ENCODE measurements at regions not wholly inside any gene's neighbourhood (a gene's known extent, or its start where the extent isn't known, plus 50 kb on each side); places are given as distances from the start of the nearest gene placed in this dataset.
"Not testable (repeated sequence)": the region's sequence is repeated elsewhere in the genome, so short reads cannot be mapped to it uniquely, and the experiment has no call there.

DNA sequence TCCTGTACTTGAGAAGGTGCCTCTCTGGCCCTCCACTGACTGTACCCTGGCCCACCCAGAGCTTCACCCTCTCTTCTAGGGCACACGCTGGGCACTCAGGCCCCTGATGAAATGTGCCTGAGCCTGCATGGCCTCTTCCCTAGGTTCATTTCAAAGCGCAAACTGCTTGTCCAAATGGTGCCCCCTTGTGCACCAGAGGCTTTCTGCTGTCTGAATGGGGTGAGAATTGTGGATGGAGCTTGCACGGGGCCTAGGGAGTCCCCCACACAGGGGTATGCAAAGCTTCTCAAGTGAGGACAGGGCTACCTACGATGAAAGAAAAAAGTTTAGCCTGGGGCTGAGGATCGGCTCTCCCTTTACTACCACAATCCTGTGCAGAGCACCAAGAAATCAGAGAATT lies 116.9 kb upstream of the ZNF337 start:
- not testable (repeated sequence) for DNase-seq (ENCODE audit: low read depth, low spot score)

DNA sequence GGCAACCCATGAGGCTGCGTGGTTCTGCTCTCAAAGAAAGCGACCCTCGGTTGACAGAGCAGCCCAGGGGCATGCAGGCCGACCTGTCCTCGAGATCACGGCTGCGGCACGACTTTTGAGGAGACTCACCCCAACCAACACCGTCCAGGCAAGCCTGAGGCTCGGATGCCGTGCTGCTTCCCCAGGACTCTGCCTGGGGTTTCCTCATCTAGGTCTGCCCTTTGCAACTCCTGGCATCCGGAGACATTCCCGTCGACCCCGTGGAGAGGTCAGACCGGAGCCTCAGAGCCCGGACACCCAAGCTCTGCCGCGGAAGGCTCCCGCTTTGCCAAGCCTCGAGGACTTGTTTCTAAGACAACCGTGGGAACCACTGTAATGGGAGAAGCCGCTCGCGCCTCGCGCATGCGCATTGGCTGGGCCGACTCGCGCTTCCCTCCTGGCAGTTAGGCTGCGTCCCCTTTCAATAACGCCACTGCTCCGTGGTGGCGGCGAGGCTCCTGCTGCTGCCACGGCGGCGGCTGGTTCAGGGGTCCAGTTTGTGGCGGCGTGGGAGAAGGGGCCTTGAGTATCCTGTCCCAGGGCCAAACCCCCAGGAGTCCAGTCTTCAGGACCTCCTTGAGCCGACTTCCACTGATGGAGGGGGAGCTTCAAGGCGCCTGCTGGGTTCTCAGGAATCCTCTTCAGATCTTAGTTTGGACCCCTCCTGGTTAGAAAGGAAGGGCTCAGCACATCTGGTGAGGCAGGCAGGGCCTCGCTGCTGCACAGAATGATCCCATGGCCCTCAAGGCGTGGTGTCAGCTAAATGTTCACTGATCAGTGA lies 101.7 kb upstream of the ZNF337 start:
- not testable (repeated sequence) for DNase-seq (ENCODE audit: low read depth, low spot score)

GRCh38 chr20:25797062-25797461 lies 100.4 kb upstream of the ZNF337 start:
- not testable (repeated sequence) for DNase-seq (ENCODE audit: low read depth, low spot score)

- not testable (repeated sequence) for DNase-seq (ENCODE audit: low read depth, low spot score)
Observed at GRCh38 chr20:25777241-25777640, 80.6 kb upstream of the ZNF337 start.

DNA sequence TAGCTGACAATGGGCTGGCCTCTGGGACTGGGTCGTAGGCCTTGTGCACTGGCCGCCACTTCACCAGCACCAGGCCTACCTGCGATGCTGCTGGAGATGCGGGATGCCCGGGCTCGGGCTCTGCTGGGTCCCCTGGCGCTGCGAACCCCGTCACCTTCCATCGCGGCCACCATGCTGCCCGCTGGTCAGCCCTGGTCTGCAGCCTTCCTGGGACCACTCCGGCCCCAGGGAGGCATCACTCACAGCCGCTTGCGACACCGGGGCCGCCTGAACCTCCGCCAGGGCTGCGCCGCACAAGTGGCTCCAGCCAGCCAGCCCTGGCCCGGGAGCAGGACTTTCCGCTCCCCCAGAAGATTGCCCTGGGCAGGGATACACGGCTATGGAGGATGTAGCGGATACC lies 78.1 kb upstream of the ZNF337 start:
- not testable (repeated sequence) for DNase-seq (ENCODE audit: low read depth, low spot score)

GRCh38 chr20:25774203-25774602 lies 77.5 kb upstream of the ZNF337 start:
- DNase-seq (ENCODE audit: low read depth, low spot score) = not testable (repeated sequence)

DNA sequence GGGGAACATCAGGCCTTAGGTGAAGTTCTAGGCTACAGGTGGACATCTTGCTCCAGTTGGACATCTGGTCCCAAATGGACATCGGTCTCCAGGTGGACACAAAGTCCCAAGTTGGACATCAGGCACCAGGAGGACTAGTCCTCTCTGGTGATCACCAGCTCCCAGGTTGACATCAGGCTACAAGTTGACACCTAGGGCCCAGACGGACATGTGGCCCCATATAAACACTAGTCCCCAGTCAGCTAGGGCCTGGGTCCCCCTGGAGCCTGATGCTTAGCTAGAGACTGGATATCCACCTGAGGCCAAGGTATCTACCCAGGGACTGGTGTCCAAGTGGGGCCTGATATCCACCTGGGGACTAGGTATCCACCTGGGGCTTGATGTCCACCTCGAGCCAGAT lies 75.8 kb upstream of the ZNF337 start:
- not testable (repeated sequence) for DNase-seq (ENCODE audit: low read depth, low spot score)

DNA sequence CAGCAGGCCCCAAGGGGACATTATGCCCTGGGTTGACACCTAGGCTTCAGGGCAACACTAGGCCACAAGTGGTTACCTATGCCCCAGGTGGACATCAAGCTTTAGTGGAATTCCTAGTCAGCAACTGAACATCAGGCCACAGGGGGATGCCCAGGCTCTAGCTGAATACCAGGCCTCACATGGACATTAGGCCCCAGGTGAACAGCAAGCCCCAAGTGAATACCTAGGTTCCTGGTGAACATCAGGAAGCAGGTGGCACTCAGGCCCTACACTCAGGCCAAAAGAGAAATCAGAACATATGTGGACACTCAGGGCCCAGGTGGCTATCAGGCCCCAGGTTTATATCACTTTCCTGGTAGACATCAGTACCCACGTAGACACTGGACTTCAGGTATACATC lies 75.2 kb upstream of the ZNF337 start:
- not testable (repeated sequence) for DNase-seq (ENCODE audit: low read depth, low spot score)

GRCh38 chr20:25761596-25761995 lies 64.9 kb upstream of the ZNF337 start:
- DNase-seq (ENCODE audit: low read depth, low spot score) = no peak

- not testable (repeated sequence) for DNase-seq (ENCODE audit: low read depth, low spot score)
Observed at GRCh38 chr20:25761046-25761445, 64.4 kb upstream of the ZNF337 start.

GRCh38 chr20:25750765-25751696 lies 54.4 kb upstream of the ZNF337 start:
- no peak for DNase-seq (ENCODE audit: low read depth, low spot score)

DNA sequence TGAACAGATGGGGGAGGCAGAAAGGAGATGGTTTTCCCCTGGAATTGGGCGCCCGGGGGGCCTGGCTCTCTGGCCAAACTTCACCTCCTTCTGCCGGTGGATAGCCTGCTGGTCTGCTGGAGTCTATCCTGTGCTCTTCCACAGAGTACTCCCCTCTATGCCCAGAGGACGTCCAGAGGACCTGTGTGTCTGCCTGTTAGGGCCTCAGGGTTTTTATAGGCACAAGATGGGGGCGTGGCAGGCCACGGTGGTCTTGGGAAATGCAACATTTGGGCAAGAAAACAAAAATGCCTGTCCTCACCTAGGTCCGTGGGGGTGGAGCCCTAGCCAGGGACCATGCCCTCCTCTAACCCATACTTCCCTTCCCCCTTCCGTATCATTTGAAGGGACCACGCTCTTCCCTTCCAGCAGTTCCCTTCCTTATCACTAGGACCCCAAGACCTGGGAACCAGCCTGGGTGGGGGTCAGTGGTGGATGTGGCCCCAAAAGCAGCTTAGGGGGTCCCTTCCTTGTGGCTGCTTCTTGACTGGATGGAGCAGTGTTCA lies 53.6 kb upstream of the ZNF337 start:
- DNase-seq (ENCODE audit: low read depth, low spot score) = no peak

DNA sequence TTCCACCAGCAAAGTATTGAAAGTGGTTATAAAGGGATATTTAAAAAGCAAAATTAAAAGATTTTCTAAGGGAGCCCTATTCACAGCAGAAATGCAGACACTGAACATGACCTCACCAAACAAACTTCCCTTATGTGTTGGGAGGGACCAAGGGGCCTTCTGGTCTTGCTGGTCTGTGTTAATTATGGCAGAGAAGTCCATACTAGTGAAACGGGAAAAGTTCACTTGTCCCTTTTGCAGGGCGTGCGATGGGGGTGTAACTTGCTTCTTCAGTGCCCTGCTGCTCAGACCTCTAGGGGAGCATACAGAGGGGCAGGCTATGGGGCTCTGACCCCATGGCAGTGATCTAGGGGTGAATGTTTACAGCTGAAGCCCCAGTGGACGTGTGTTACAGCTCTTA lies 53.0 kb upstream of the ZNF337 start:
- DNase-seq (ENCODE audit: low read depth, low spot score) = no peak
